ENCODE measurements at regions not wholly inside any gene's neighbourhood (a gene's known extent, or its start where the extent isn't known, plus 50 kb on each side); places are given as distances from the start of the nearest gene placed in this dataset.

GRCh38 chr6:14732844-14733757 is 512.8 kb upstream of the JARID2 start:
- no peak overlapping the region for H3K4me3 ChIP-seq (ENCODE audit: low read depth, low read length)
- TF ChIP-seq CTCF (IDR thresholded peaks at IDR 0.05; ENCODE audit: low read depth, low read length): no peak

- no peak for TF ChIP-seq CTCF (IDR thresholded peaks at IDR 0.05; ENCODE audit: low read depth, low read length)
- H3K4me3 ChIP-seq (ENCODE audit: low read depth, low read length): no peak overlapping the region
Measured at GRCh38 chr6:14734052-14734415, 511.8 kb upstream of the JARID2 start.

GRCh38 chr6:14734416-14735340 is 511.2 kb upstream of the JARID2 start:
- no peak for TF ChIP-seq CTCF (IDR thresholded peaks at IDR 0.05; ENCODE audit: low read depth, low read length)
- no peak overlapping the region for H3K4me3 ChIP-seq (ENCODE audit: low read depth, low read length)

- no peak overlapping the region for H3K4me3 ChIP-seq (ENCODE audit: low read depth, low read length)
- no peak for TF ChIP-seq CTCF (IDR thresholded peaks at IDR 0.05; ENCODE audit: low read depth, low read length)
Measured at GRCh38 chr6:14735956-14736486, 509.8 kb upstream of the JARID2 start.

- no peak for TF ChIP-seq CTCF (IDR thresholded peaks at IDR 0.05; ENCODE audit: low read depth, low read length)
- H3K4me3 ChIP-seq (ENCODE audit: low read depth, low read length): no peak overlapping the region
Measured at GRCh38 chr6:14736554-14736953, 509.3 kb upstream of the JARID2 start.

GRCh38 chr6:14738497-14738896 is 507.4 kb upstream of the JARID2 start:
- TF ChIP-seq CTCF (IDR thresholded peaks at IDR 0.05; ENCODE audit: low read depth, low read length): no peak
- no peak overlapping the region for H3K4me3 ChIP-seq (ENCODE audit: low read depth, low read length)

All from WI38 (cell line).